Uterus (tissue), 3 donors: ENCODE measurements at regions not wholly inside any gene's neighbourhood (a gene's known extent, or its start where the extent isn't known, plus 50 kb on each side); places are given as distances from the start of the nearest gene placed in this dataset.

Experiments used
- DNase-seq, 2 donors: peaks; one replicate each; pipeline ENCODE4 v3.0.0-alpha.2; 2019 to 2020
- H3K27ac ChIP-seq, 2 donors: fragments of 200-600 bp; sonication (generic); 1 replicate in 1 of 2; 2 replicates in 1 of 2; pipeline ENCODE4 v1.5.1; 2016 to 2018
- H3K27me3 ChIP-seq, 2 donors: fragments of 200-600 bp; sonication (generic); one replicate each; pipeline ENCODE4 v1.5.1; 2018 to 2019; ENCODE audit warnings: control low read depth in 1 of 2
- H3K36me3 ChIP-seq, 2 donors: fragments of 200-600 bp; sonication (generic); one replicate each; pipeline ENCODE4 v1.5.1; 2019; ENCODE audit warnings: control low read depth in 1 of 2
- H3K4me1 ChIP-seq, 2 donors: fragments of 200-600 bp; sonication (generic); one replicate each; pipeline ENCODE4 v1.5.1; 2018 to 2019; ENCODE audit warnings: control low read depth in 1 of 2
- H3K4me3 ChIP-seq, 2 donors: fragments of 200-600 bp; sonication (generic); 1 replicate in 1 of 2; 2 replicates in 1 of 2; pipeline ENCODE4 v1.5.1; 2018 to 2019; ENCODE audit warnings: mild to moderate bottlenecking in 1 of 2
- H3K9me3 ChIP-seq, 2 donors: fragments of 200-600 bp; sonication (generic); one replicate each; pipeline ENCODE4 v1.5.1; 2019; ENCODE audit warnings: control low read depth in 1 of 2
- POLR2A ChIP-seq, 2 donors: fragments of 450-650 bp; IDR thresholded peaks; one replicate each; pipeline ENCODE4 v1.6.1; 2016; ENCODE audit warnings: antibody characterized with exemption in 2 of 2, mild to moderate bottlenecking in 1 of 2, moderate library complexity in 1 of 2
- intact Hi-C: fragments of 100-400 bp; cut with DNase I; formaldehyde crosslinking; loops from one replicate; pipeline ENCODE4 v1.15.1; 2023; ENCODE audit warnings: low total_unique reads
- TF ChIP-seq, protein P1 (sequence below), 4 experiments: fragments of 200-600 bp in 2 of 4; fragments of 450-650 bp in 2 of 4; sonication (generic) in 2 of 4; IDR thresholded peaks; one replicate each; pipeline ENCODE4 v1.5.1; 2016 to 2019; ENCODE audit warnings: antibody characterized with exemption in 4 of 4, mild to moderate bottlenecking in 2 of 4, moderate library complexity in 1 of 4
- donor health status: DM: yes; HTN: yes; CAD: no.

DNA sequence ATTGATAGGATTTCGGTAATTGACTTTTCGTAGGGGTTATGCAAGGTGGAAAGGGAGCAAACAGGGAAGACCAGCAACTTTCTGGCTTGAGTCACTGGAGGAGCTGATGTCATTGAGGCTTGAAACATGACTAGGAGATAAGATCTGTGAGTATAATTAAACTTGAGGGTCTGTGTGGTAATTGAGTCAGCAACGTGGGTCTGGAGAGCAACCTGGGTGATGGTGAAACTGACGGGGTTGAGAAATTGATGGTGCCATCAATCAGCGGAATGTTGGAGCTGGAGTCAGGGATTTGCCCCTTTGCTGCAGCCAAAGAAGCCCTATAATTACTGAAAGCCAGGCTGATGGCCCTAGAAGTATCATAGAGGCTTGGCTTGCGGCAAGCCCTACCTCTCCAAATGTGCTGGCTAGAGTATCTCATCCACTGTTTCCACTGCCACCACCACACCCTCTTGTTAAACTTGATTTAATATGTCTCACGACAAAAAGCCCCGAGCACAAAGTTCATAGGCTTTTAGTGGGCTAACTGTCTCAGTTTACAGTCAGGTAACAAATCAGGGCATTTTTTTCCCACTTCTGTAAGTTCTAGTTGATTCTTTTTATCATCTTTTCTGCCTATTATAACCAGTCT is 186.9 kb upstream of the ELAC2 start:
- TF ChIP-seq POLR2A (IDR thresholded peaks at IDR 0.05), result no peak
- TF ChIP-seq, protein P1, sequence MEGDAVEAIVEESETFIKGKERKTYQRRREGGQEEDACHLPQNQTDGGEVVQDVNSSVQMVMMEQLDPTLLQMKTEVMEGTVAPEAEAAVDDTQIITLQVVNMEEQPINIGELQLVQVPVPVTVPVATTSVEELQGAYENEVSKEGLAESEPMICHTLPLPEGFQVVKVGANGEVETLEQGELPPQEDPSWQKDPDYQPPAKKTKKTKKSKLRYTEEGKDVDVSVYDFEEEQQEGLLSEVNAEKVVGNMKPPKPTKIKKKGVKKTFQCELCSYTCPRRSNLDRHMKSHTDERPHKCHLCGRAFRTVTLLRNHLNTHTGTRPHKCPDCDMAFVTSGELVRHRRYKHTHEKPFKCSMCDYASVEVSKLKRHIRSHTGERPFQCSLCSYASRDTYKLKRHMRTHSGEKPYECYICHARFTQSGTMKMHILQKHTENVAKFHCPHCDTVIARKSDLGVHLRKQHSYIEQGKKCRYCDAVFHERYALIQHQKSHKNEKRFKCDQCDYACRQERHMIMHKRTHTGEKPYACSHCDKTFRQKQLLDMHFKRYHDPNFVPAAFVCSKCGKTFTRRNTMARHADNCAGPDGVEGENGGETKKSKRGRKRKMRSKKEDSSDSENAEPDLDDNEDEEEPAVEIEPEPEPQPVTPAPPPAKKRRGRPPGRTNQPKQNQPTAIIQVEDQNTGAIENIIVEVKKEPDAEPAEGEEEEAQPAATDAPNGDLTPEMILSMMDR (IDR thresholded peaks at IDR 0.05), result no peak
- H3K27ac ChIP-seq, result no peak overlapping the region
- H3K36me3 ChIP-seq, result no peaks in the 10 kb centered on the region
- no peaks in the 10 kb centered on the region for H3K4me1 ChIP-seq
- no peak overlapping the region for H3K4me3 ChIP-seq
- H3K27me3 ChIP-seq, result no peaks in the 10 kb centered on the region
- intact Hi-C loops, result no loop called here
- no peak for DNase-seq
- H3K9me3 ChIP-seq, result no peaks in the 10 kb centered on the region

DNA sequence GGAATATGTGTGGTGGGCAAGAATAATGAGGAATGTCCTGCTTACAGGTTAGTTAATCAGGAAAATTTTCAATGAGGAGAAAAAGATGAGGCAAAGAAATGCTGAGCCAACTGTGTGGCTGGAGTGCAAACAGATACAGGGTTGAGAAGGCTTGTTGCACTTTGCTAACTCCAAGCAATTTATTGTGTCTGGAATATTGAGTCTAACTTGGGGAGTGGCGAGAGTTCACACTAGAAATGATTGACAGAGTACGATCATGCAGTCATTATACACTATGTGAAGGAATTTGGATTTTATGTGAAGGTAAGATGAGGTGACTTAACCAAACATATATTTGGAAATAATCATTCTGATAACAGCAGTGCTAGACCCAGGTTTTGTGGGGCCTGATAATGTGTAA is 185.0 kb upstream of the ELAC2 start:
- intact Hi-C loops, result no loop called here
- Histone ChIP-seq H3K9me3 (no peaks in the 10 kb centered on the region), H3K27me3 (no peaks in the 10 kb centered on the region), H3K27ac (no peak overlapping the region), H3K36me3 (no peaks in the 10 kb centered on the region), H3K4me3 (no peak overlapping the region), H3K4me1 (no peaks in the 10 kb centered on the region)
- TF ChIP-seq, protein P1 (IDR thresholded peaks at IDR 0.05), result no peak
- TF ChIP-seq POLR2A (IDR thresholded peaks at IDR 0.05), result no peak
- DNase-seq, result no peak

DNA sequence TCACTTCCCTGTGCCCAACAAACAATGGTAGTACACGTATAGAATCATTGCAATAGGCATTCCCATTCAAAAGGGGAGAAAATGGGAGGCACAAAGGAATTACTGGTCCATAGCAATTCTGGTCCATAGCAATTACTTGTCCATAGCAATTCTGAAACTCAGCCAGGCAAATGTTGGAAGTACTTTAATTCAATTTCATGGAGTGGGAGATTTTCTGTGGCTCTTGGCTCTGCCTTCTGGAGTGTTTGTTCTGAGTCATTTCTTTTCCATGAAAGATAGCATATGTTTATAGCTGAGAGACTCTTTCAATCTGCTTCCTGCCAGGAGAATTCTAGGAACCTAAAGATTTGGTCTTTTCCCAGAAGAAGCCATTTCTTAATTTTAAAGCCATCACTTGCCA is 182.8 kb upstream of the ELAC2 start:
- DNase-seq, result no peak
- no peak overlapping the region for H3K4me3 ChIP-seq
- TF ChIP-seq, protein P1 (IDR thresholded peaks at IDR 0.05), result no peak
- no peak for TF ChIP-seq POLR2A (IDR thresholded peaks at IDR 0.05)
- no peaks in the 10 kb centered on the region for H3K36me3 ChIP-seq
- H3K27me3 ChIP-seq, result no peaks in the 10 kb centered on the region
- H3K9me3 ChIP-seq, result no peaks in the 10 kb centered on the region
- H3K4me1 ChIP-seq, result no peaks in the 10 kb centered on the region
- intact Hi-C loops, result no loop called here
- no peak overlapping the region for H3K27ac ChIP-seq

DNA sequence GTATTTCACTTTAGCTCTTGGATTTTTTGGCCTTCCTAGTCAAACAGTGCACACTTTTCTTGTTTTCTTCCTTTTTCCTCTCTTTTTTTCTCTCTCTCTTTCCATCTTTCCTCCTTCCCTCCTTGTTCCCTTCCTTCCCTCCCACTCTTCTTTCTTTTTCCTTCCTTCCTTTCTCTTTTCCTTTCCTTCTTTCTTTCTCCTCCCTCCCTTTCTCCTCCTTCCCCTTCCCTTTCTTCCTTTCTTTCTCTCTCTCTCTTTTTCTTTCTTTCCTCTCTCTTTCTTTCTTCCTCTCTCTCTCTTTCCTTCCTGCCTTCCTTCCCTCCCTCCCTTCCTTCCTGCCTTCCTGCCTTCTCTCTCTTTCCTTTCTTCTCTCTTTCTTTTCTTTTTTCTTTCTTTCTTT is 181.6 kb upstream of the ELAC2 start:
- no peak overlapping the region for H3K27ac ChIP-seq
- H3K36me3 ChIP-seq, result no peaks in the 10 kb centered on the region
- H3K4me1 ChIP-seq, result no peaks in the 10 kb centered on the region
- DNase-seq, result no peak
- no peaks in the 10 kb centered on the region for H3K9me3 ChIP-seq
- no peak for TF ChIP-seq POLR2A (IDR thresholded peaks at IDR 0.05)
- TF ChIP-seq, protein P1 (IDR thresholded peaks at IDR 0.05), result no peak
- no peaks in the 10 kb centered on the region for H3K27me3 ChIP-seq
- intact Hi-C loops, result no loop called here
- no peak overlapping the region for H3K4me3 ChIP-seq

DNA sequence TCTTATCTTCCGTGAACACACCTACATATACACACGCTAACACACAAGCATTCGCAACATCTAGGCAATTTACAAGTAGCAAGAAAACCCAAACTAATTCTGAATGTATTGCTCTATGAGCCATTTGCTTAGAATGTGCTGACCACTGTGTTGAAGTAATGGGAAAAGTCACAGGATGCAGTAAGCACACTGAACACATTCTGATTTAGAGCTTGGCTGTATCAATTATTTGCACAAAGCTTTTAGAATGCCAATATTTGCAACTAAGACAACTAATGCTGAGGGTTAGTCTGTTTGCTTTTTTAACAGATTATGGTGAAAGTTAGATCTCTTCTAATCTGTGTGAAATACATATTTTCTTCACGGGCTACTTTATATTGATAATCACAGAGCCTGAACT is 179.8 kb upstream of the ELAC2 start:
- TF ChIP-seq POLR2A (IDR thresholded peaks at IDR 0.05), result no peak
- TF ChIP-seq, protein P1 (IDR thresholded peaks at IDR 0.05), result no peak
- H3K4me3 ChIP-seq, result no peak overlapping the region
- no peak overlapping the region for H3K27ac ChIP-seq
- intact Hi-C loops, result no loop called here
- no peak for DNase-seq
- no peaks in the 10 kb centered on the region for H3K4me1 ChIP-seq
- no peaks in the 10 kb centered on the region for H3K36me3 ChIP-seq
- no peaks in the 10 kb centered on the region for H3K9me3 ChIP-seq
- no peaks in the 10 kb centered on the region for H3K27me3 ChIP-seq
